GM19463 (cell line): ENCODE measurements at regions not wholly inside any gene's neighbourhood (a gene's known extent, or its start where the extent isn't known, plus 50 kb on each side); places are given as distances from the start of the nearest gene placed in this dataset.
"Not testable (repeated sequence)": the region's sequence is repeated elsewhere in the genome, so short reads cannot be mapped to it uniquely, and the experiment has no call there.

ENCODE experiments used
- ATAC-seq: cut with Tn5 transposase; IDR thresholded peaks from one replicate; pipeline ENCODE4 v1.9.1; 2021; ENCODE audit warnings: mild to moderate bottlenecking, moderate library complexity; ENCODE audit not compliant: unreplicated experiment

GRCh38 chr10:107544706-107545520 is 380.4 kb upstream of the SORCS1 start:
- no peak for ATAC-seq

GRCh38 chr10:107542607-107543006 is 378.1 kb upstream of the SORCS1 start:
- ATAC-seq, result no peak

DNA sequence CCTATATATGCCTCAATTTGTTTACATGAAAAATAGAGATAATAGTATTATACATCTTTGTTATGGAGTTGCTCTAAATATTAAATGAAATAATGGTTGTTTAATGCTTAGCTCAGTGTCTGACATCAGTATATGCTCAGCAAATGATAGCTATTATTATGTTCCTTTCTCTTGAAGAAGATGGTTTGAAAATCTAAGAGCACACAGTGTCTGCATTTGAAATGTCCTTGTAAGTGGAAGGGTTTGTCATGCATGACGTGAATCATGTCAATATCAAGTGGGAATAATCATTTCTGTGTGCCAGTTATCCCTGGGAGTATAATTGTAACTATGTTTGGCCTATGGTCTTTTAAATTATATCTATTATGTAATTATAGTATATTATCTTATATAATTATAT is 377.5 kb upstream of the SORCS1 start:
- ATAC-seq, result no peak

DNA sequence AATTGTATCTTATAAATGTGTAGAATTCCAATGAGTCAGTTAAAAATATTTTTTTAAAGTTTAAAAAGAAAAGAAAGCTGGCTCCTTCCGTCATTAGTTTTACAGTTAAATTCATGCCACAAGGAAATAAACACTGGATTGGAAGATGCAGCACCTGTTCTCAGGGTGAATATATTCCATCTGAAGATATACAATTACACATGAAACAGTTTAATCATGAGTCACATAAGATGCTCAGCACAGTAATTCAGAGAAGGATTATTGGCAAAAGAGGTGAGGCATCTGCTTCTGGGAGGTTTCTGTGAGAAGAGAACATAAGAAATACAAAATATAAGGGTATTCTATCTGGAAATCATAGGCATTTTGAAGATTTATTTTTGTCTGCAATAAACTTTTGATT is 376.5 kb upstream of the SORCS1 start:
- ATAC-seq, result no peak

- ATAC-seq, result no peak
Observed at GRCh38 chr10:107529350-107529749, 364.8 kb upstream of the SORCS1 start.

DNA sequence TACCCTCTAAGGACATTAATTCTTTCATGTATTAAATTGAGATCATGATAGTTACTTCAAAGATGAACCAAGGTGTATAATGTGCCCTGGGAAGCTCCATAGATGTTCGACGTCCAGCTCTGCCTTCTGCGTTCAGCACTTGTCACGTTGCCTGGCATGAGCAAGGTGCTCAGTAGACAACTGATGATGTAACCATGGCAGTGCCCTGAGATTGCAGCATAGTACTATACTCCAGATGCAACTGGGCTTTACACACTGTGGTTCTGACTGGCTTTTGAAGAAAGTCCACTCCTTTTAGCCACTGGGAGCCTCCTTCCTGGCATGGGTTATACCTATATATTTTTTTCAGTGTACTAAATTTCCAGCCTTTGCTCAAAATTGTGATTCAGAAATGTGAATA is 355.8 kb upstream of the SORCS1 start:
- ATAC-seq, result no peak

DNA sequence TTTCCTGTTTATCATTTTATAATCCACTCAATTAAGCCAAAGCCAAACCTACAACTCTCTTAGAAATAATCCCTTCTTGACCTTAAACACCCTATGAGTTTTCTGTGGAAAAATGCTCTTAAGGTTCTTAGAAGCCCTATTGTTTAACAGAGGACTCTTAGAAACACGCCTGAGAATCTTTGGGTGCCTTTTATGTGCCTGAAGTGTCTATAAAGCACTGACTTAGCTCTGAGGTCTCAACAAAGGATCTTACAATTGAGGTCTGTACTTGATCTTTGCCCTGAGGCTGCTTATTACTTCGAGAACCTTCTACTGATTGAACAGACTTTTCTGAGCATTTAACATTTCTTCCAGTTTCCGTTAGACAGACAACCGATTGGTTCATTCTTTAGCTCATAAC is 353.3 kb upstream of the SORCS1 start:
- ATAC-seq, result no peak

DNA sequence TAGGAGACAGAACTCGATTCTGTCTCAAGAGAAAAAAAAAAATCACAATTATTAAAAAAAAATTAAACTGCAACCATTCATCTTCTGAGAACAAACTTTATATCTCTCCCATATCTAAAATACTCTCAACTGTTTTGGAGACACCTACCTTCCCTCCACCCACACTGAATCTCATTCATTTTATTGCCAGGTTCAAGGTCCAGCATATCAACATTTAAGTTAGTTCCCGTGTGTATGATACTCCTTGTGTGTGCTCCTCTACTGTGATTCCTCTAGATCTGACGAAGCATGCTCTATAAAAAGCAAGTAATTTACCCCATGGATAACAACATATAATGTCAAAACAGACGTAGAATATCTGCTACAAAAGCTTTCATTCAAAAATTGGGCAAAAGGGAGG is 351.8 kb upstream of the SORCS1 start:
- ATAC-seq, result no peak

- not testable (repeated sequence) for ATAC-seq
Observed at GRCh38 chr10:107504011-107504410, 339.5 kb upstream of the SORCS1 start.

DNA sequence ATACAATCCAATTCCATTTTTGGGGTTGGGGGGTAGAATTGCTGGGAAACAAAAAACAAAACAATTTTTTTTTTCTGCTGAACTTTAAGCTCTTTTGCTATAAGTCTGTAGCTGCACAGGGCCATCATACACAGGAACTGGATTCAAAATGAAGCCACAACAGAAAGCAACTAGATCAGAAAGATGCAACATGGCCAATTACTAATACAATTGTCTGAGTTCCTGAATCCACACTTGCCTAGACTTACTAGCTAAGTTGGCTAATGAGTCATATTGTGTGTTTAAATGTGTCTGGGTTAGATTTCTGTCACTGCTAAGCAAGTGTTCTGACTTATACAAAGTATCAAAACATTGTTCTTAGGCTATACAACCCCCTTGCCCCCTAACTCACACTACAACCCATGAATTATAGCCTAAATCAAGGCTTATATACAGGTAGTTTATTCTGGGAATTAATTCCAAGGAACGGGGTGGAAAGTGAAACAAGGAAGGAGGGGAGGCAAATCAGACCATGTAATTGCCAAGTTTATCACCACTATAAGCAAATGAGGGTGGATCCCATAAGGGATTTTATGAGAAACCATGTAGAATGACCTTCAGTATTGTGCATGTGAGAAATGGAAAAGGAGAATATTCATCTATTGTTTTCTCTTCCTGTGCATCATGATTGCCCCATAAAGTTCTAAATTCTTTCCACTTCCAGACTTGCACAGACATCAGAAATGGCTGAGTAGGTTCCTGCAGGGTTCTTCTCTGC is 337.9 kb upstream of the SORCS1 start:
- ATAC-seq, result no peak

- no peak for ATAC-seq
Observed at GRCh38 chr10:107498983-107499382, 334.5 kb upstream of the SORCS1 start.

DNA sequence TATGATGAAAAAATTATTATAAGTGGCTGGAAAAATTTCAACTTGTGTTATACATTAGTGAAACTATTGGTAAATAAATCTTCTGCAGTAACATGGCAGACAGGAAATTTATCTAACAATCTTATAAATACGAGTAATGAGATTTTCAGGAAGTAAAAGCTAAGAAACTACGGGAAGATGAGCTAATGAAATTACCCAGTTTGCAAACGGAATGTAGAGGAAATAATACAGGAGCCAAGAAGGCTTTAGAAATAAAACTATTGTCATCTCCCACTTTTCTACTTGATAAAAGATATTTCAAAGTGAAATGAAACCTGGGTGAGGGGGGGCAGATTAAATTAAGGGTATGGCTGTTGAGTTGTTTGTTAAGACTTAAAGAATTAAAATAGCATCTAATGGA is 332.5 kb upstream of the SORCS1 start:
- no peak for ATAC-seq

- no peak for ATAC-seq
Observed at GRCh38 chr10:107496594-107496993, 332.1 kb upstream of the SORCS1 start.

DNA sequence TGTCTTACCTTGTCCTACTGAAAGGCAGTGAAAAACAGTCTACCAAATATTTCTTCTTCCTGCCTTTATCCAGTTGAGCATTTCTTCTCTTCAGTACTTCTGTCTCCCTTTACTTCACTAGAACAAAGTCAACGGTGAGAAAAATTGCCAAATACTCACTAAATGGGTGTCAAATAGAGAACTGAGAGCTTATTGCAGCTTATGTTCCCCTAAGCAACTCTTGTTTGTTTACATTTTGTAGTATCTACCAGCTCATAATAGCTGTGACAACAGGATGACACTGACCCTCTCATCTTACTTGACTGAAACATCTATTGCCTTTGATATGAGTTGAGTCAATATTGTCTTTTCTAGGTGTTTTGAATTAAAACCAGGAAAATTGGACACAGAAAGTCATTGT is 327.9 kb upstream of the SORCS1 start:
- ATAC-seq, result no peak

DNA sequence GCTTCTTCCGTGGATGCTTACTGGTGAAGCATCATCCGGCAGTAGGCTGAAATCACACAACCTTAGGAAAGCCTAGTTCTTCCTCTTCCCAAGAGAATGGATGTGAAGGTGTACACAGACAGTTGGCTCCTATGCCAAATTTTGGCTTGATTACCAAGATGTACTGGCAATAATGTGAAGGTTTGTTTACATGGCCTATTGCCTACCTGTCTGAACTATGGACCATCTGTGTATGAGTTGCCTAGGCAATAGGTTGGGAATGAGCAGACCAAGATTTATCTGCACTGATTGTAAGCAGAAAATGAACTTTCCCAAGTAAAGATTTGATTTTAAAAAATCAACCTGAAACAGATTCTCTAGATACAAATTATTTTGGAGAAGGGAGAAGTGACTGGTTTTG is 325.9 kb upstream of the SORCS1 start:
- ATAC-seq, result no peak

DNA sequence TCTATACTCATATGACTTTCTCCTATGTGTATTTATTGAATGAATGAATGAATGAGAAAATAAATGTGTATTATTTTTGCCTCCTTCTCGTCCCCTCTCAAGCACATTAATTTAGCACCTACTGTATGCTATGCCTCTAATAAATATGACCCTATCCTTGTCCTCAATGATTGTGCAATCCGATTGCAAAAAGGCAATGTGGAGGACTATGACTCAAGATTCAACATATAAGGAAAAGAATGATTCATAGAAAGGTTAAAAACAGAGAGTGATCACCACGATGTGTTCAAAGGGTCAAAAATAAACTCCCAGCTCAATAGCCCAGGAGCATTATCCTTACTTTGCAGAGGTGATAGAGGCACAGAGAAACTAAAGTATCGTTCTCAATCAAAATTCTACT is 322.8 kb upstream of the SORCS1 start:
- no peak for ATAC-seq

DNA sequence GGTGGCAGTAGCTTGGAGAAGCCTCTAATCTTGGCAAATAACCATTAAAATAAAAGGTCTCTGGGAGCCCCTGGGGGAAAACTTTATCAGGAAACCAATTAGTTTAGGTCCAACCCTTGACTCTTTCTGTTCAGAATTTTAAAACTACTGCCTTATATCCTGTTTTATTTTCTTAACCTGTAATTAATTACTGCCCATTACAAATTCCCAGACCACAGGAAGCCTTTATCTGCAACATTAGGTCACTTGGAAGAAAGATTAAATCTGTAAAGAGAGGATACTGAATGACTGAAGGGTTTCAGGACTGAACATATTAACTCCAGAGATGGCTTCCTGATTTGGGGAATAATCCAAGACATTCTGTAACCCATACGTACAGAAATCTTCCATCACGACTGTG is 320.5 kb upstream of the SORCS1 start:
- ATAC-seq, result no peak

- ATAC-seq, result no peak
Observed at GRCh38 chr10:107481881-107482280, 317.4 kb upstream of the SORCS1 start.

GRCh38 chr10:107481224-107481623 is 316.7 kb upstream of the SORCS1 start:
- ATAC-seq, result no peak

- ATAC-seq, result no peak
Observed at GRCh38 chr10:107480781-107481180, 316.3 kb upstream of the SORCS1 start.

DNA sequence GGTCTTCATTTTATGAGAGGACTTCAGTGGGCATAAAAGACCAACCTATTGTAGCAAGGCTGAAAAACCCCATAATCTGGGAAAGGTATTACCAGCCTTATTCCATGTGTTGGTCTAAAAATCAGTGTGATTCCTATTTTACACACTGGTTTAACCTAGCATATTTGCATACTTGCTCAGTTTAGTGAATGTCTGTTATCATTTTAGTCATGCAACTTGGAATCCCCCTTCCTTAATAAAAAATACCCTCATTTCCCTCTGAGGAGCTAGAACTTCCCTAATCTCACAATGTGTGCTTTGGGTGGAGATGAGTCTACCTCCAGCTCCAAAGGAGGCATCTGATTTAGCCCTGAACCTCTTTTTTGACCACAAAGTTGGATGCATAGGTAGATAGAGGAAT is 312.8 kb upstream of the SORCS1 start:
- ATAC-seq, result peak; percentile 66

GRCh38 chr10:107476408-107476807 is 311.9 kb upstream of the SORCS1 start:
- no peak for ATAC-seq
